WTC11 (cell line): ENCODE measurements at regions not wholly inside any gene's neighbourhood (a gene's known extent, or its start where the extent isn't known, plus 50 kb on each side); places are given as distances from the start of the nearest gene placed in this dataset.

Experiments
- ATF1 ChIP-seq: sonication (generic); formaldehyde crosslinking; IDR thresholded peaks from 2 replicates; pipeline ENCODE4 v1.8.1; 2023; ENCODE audit warnings: mild to moderate bottlenecking, moderate library complexity, missing genetic modification reagents
- CREB1 ChIP-seq: sonication (generic); formaldehyde crosslinking; IDR thresholded peaks from 2 replicates; pipeline ENCODE4 v1.8.0; 2023; ENCODE audit warnings: mild to moderate bottlenecking, missing genetic modification reagents
- CREM ChIP-seq: sonication (generic); formaldehyde crosslinking; IDR thresholded peaks from 2 replicates; pipeline ENCODE4 v1.8.1; 2022; ENCODE audit warnings: mild to moderate bottlenecking, missing genetic modification reagents, moderate library complexity
- JUN ChIP-seq: sonication (generic); formaldehyde crosslinking; IDR thresholded peaks from 2 replicates; pipeline ENCODE4 v1.8.0; 2023; ENCODE audit warnings: mild to moderate bottlenecking, missing genetic modification reagents
- TP53 ChIP-seq: sonication (generic); formaldehyde crosslinking; IDR thresholded peaks from 2 replicates; pipeline ENCODE4 v1.8.1; 2023; ENCODE audit warnings: mild to moderate bottlenecking, missing genetic modification reagents
- ZNF121 ChIP-seq: sonication (generic); formaldehyde crosslinking; IDR thresholded peaks from 2 replicates; pipeline ENCODE4 v1.8.0; 2023; ENCODE audit warnings: missing genetic modification reagents
- TF ChIP-seq, protein P1 (sequence below): sonication (generic); formaldehyde crosslinking; IDR thresholded peaks from 2 replicates; pipeline ENCODE4 v1.8.0; 2023; ENCODE audit warnings: mild to moderate bottlenecking, missing genetic modification reagents
- TF ChIP-seq, protein P2 (sequence below): sonication (generic); formaldehyde crosslinking; IDR thresholded peaks from 2 replicates; pipeline ENCODE4 v1.8.1; 2023; ENCODE audit warnings: mild to moderate bottlenecking, missing genetic modification reagents, moderate library complexity
- TF ChIP-seq, protein P3 (sequence below): fragments of 200-600 bp; IDR thresholded peaks from 2 replicates; pipeline ENCODE4 v1.8.0; 2022; ENCODE audit warnings: antibody characterized with exemption

DNA sequence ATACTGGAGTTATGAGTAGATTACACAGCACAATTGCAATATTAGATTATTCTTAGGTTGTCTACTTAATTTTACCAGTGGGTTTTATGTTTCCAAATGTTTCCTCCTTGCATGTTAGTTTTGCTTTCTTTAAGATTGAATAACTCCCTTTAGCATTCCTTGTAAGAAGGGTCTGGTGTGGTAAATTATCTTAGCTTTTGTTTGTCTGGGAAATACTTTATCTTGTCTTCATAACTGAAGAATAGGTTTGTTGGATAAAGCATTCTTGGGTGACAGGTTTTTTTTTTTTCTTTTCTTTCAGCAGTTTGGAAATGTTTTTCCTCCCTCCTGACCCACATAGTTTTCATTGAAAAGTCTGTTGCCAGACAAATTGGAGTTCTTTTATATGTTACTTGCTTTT lies 531.1 kb downstream of the ANXA1 start:
- TF ChIP-seq TP53 (CRISPR knock-in tag), result no peak
- TF ChIP-seq CREB1, result no peak
- TF ChIP-seq, protein P1, sequence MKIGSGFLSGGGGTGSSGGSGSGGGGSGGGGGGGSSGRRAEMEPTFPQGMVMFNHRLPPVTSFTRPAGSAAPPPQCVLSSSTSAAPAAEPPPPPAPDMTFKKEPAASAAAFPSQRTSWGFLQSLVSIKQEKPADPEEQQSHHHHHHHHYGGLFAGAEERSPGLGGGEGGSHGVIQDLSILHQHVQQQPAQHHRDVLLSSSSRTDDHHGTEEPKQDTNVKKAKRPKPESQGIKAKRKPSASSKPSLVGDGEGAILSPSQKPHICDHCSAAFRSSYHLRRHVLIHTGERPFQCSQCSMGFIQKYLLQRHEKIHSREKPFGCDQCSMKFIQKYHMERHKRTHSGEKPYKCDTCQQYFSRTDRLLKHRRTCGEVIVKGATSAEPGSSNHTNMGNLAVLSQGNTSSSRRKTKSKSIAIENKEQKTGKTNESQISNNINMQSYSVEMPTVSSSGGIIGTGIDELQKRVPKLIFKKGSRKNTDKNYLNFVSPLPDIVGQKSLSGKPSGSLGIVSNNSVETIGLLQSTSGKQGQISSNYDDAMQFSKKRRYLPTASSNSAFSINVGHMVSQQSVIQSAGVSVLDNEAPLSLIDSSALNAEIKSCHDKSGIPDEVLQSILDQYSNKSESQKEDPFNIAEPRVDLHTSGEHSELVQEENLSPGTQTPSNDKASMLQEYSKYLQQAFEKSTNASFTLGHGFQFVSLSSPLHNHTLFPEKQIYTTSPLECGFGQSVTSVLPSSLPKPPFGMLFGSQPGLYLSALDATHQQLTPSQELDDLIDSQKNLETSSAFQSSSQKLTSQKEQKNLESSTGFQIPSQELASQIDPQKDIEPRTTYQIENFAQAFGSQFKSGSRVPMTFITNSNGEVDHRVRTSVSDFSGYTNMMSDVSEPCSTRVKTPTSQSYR (CRISPR knock-in tag), result no peak
- TF ChIP-seq, protein P2, sequence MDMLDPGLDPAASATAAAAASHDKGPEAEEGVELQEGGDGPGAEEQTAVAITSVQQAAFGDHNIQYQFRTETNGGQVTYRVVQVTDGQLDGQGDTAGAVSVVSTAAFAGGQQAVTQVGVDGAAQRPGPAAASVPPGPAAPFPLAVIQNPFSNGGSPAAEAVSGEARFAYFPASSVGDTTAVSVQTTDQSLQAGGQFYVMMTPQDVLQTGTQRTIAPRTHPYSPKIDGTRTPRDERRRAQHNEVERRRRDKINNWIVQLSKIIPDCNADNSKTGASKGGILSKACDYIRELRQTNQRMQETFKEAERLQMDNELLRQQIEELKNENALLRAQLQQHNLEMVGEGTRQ, result no peak
- TF ChIP-seq ZNF121, result no peak
- TF ChIP-seq, protein P3, sequence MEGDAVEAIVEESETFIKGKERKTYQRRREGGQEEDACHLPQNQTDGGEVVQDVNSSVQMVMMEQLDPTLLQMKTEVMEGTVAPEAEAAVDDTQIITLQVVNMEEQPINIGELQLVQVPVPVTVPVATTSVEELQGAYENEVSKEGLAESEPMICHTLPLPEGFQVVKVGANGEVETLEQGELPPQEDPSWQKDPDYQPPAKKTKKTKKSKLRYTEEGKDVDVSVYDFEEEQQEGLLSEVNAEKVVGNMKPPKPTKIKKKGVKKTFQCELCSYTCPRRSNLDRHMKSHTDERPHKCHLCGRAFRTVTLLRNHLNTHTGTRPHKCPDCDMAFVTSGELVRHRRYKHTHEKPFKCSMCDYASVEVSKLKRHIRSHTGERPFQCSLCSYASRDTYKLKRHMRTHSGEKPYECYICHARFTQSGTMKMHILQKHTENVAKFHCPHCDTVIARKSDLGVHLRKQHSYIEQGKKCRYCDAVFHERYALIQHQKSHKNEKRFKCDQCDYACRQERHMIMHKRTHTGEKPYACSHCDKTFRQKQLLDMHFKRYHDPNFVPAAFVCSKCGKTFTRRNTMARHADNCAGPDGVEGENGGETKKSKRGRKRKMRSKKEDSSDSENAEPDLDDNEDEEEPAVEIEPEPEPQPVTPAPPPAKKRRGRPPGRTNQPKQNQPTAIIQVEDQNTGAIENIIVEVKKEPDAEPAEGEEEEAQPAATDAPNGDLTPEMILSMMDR, result no peak
- no peak for TF ChIP-seq CREM (CRISPR knock-in tag)
- TF ChIP-seq ATF1 (CRISPR knock-in tag), result no peak
- no peak for TF ChIP-seq JUN
